A549 (cell line): ENCODE measurements at regions not wholly inside any gene's neighbourhood (a gene's known extent, or its start where the extent isn't known, plus 50 kb on each side); places are given as distances from the start of the nearest gene placed in this dataset.

Experiments used
- CTCF ChIP-seq: fragments of >200 bp; sonication (Bioruptor Twin); formaldehyde crosslinking; IDR thresholded peaks from 3 replicates; pipeline ENCODE4 v1.5.1; 2016
- EP300 ChIP-seq, 2 experiments: fragments of >200 bp; sonication (Bioruptor Twin); formaldehyde crosslinking; IDR thresholded peaks; 2 replicates in 1 of 2; 3 replicates in 1 of 2; pipeline ENCODE4 v1.6.1; 2016 to 2017
- ESRRA ChIP-seq: fragments of 150-350 bp; IDR thresholded peaks from 2 replicates; pipeline ENCODE4 v1.6.1; 2014; ENCODE audit warnings: mild to moderate bottlenecking, low read length, borderline replicate concordance
- KDM1A ChIP-seq: fragments of 200-600 bp; sonication (generic); IDR thresholded peaks from 2 replicates; pipeline ENCODE4 v1.6.1; 2016; ENCODE audit warnings: low read depth, mild to moderate bottlenecking
- MYC ChIP-seq: IDR thresholded peaks from 2 replicates; pipeline ENCODE4 v1.6.1; 2012; ENCODE audit warnings: mild to moderate bottlenecking, inconsistent platforms, low read length, improper control_type of control experiment, borderline replicate concordance
- NR3C1 ChIP-seq: fragments of >200 bp; sonication (Bioruptor Twin); formaldehyde crosslinking; IDR thresholded peaks from 3 replicates; pipeline ENCODE4 v1.6.1; 2017
- POLR2A ChIP-seq: IDR thresholded peaks from 2 replicates; pipeline ENCODE4 v1.6.1; 2012; ENCODE audit warnings: mild to moderate bottlenecking, low read length
- RCOR1 ChIP-seq: fragments of 150-350 bp; IDR thresholded peaks from 2 replicates; pipeline ENCODE4 v1.6.1; 2014; ENCODE audit warnings: antibody characterized with exemption, low read length, low read depth
- RFX5 ChIP-seq: fragments of 450-650 bp; IDR thresholded peaks from 2 replicates; pipeline ENCODE4 v1.7.1; 2014; ENCODE audit warnings: antibody characterized with exemption, mild to moderate bottlenecking, moderate library complexity

- TF ChIP-seq EP300 (IDR thresholded peaks at IDR 0.05) (no peak), RFX5 (no peak), ESRRA (no peak), CTCF (no peak), RCOR1 (no peak), KDM1A (no peak), NR3C1 (no peak), POLR2A (no peak), MYC (no peak)
These were observed 59.2 kb upstream of the CHST9 start for GRCh38 chr18:27244259-27244658.
